ENCODE measurements at regions not wholly inside any gene's neighbourhood (a gene's known extent, or its start where the extent isn't known, plus 50 kb on each side); places are given as distances from the start of the nearest gene placed in this dataset.
"Not testable (repeated sequence)": the region's sequence is repeated elsewhere in the genome, so short reads cannot be mapped to it uniquely, and the experiment has no call there.

DNA sequence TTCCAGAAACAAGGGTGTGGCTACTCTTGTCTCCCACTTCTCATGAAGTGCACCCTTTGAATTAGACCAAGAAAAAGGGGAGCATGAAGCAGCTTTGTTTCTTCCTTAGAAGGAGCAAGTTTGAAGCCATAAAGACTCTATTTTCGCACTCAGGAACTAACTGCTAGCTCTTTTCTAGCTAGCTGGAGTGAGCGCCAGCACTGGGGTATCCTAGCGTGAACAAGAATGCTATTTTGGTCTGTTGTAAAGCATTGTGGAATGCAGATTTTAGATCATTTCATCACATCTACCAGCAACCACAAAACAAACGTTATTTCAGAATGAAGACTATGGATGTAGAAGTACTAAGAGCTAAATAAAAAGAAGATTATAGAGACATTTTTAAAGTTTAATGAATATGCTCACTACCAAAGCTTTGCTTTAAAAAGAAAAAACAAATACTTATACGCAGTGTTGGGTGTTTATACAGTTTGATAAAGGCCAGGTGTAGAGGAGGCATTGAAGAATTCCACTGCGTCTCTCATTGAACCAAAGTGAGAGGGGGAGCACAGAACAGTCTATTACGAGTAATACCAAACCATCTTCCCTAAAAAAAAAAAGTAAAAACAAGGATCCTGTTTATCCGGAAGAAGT lies 63.6 kb upstream of the CDC42EP3 start:
- H3K4me2 ChIP-seq (ENCODE audit: low read length); H3F3A ChIP-seq (ENCODE audit: insufficient read depth, low read length, poor library complexity, severe bottlenecking); H4K20me1 ChIP-seq (ENCODE audit: insufficient read depth); H3K36me3 ChIP-seq (ENCODE audit: insufficient read depth, low read length); H2AFZ ChIP-seq (ENCODE audit: low read depth, low read length); H3K27ac ChIP-seq (ENCODE audit: low read length); H3K4me3 ChIP-seq (ENCODE audit: low read length); H3K9me3 ChIP-seq (ENCODE audit: low read length); H3K79me2 ChIP-seq (replicated peaks; ENCODE audit: insufficient read depth, low read length); H3K9ac ChIP-seq (ENCODE audit: low read length); H3K27me3 ChIP-seq (ENCODE audit: insufficient read depth, low read depth, low read length); H3K9me2 ChIP-seq (ENCODE audit: insufficient read depth, low read length): not testable (repeated sequence)

DNA sequence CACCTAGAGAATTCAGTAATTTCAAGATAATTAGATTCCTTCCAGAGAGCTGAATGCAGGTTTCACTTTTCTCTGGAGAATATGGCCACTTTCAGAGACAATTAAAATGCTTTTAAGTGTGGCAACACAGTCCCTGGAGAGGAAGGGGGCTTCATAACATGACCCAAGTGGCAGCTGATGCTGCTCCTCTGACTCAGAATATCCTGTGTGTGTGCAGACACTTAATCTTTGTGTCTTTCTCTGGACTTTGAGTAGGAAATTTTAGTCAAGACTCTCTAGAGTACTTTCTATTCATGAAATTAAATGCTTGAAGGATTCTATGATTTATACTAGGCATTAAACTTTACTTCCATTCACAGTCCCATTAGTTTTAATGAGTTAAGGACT lies 64.1 kb upstream of the CDC42EP3 start:
- not testable (repeated sequence) for H3K9ac ChIP-seq (ENCODE audit: low read length); H3K9me3 ChIP-seq (ENCODE audit: low read length); H3K27me3 ChIP-seq (ENCODE audit: insufficient read depth, low read depth, low read length); H3K4me3 ChIP-seq (ENCODE audit: low read length); H3K9me2 ChIP-seq (ENCODE audit: insufficient read depth, low read length); H3K27ac ChIP-seq (ENCODE audit: low read length); H3K4me2 ChIP-seq (ENCODE audit: low read length); H3F3A ChIP-seq (ENCODE audit: insufficient read depth, low read length, poor library complexity, severe bottlenecking); H3K79me2 ChIP-seq (replicated peaks; ENCODE audit: insufficient read depth, low read length); H4K20me1 ChIP-seq (ENCODE audit: insufficient read depth); H3K36me3 ChIP-seq (ENCODE audit: insufficient read depth, low read length); H2AFZ ChIP-seq (ENCODE audit: low read depth, low read length)

DNA sequence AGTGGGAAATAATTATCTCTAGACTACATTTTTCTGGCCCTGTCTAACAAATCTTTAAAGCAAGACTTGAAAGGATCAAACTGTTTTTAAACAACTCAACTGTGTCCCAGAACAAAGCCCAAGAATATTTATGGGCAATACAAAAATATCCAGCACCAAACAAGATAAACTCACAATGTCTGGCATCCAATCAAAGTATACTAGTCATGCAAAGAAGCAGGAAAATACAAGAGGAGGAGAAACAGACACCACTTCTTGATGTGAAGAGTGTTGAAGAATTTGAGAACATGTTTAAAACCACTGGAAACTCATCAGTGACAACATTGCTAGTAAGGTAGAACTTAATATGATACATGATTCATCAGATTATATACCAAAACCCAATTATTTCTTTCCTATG lies 66.1 kb upstream of the CDC42EP3 start:
- Histone ChIP-seq H3K4me2 (ENCODE audit: low read length) (no peak overlapping the region), H3K27ac (ENCODE audit: low read length) (no peak overlapping the region), H3K27me3 (ENCODE audit: insufficient read depth, low read depth, low read length) (no peaks in the 10 kb centered on the region), H3K79me2 (replicated peaks; ENCODE audit: insufficient read depth, low read length) (no peaks in the 10 kb centered on the region), H3K9me3 (ENCODE audit: low read length) (no peaks in the 10 kb centered on the region), H3K9ac (ENCODE audit: low read length) (no peak overlapping the region), H3K4me3 (ENCODE audit: low read length) (no peak overlapping the region), H3K36me3 (ENCODE audit: insufficient read depth, low read length) (no peaks in the 10 kb centered on the region), H3K9me2 (ENCODE audit: insufficient read depth, low read length) (no peaks in the 10 kb centered on the region), H3F3A (ENCODE audit: insufficient read depth, low read length, poor library complexity, severe bottlenecking) (no peaks in the 10 kb centered on the region), H4K20me1 (ENCODE audit: insufficient read depth) (no peaks in the 10 kb centered on the region), H2AFZ (ENCODE audit: low read depth, low read length) (no peak overlapping the region)
- TF ChIP-seq, protein P1, sequence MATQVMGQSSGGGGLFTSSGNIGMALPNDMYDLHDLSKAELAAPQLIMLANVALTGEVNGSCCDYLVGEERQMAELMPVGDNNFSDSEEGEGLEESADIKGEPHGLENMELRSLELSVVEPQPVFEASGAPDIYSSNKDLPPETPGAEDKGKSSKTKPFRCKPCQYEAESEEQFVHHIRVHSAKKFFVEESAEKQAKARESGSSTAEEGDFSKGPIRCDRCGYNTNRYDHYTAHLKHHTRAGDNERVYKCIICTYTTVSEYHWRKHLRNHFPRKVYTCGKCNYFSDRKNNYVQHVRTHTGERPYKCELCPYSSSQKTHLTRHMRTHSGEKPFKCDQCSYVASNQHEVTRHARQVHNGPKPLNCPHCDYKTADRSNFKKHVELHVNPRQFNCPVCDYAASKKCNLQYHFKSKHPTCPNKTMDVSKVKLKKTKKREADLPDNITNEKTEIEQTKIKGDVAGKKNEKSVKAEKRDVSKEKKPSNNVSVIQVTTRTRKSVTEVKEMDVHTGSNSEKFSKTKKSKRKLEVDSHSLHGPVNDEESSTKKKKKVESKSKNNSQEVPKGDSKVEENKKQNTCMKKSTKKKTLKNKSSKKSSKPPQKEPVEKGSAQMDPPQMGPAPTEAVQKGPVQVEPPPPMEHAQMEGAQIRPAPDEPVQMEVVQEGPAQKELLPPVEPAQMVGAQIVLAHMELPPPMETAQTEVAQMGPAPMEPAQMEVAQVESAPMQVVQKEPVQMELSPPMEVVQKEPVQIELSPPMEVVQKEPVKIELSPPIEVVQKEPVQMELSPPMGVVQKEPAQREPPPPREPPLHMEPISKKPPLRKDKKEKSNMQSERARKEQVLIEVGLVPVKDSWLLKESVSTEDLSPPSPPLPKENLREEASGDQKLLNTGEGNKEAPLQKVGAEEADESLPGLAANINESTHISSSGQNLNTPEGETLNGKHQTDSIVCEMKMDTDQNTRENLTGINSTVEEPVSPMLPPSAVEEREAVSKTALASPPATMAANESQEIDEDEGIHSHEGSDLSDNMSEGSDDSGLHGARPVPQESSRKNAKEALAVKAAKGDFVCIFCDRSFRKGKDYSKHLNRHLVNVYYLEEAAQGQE (IDR thresholded peaks at IDR 0.05; ENCODE audit: borderline replicate concordance) = no peak
- TF ChIP-seq, protein P2, sequence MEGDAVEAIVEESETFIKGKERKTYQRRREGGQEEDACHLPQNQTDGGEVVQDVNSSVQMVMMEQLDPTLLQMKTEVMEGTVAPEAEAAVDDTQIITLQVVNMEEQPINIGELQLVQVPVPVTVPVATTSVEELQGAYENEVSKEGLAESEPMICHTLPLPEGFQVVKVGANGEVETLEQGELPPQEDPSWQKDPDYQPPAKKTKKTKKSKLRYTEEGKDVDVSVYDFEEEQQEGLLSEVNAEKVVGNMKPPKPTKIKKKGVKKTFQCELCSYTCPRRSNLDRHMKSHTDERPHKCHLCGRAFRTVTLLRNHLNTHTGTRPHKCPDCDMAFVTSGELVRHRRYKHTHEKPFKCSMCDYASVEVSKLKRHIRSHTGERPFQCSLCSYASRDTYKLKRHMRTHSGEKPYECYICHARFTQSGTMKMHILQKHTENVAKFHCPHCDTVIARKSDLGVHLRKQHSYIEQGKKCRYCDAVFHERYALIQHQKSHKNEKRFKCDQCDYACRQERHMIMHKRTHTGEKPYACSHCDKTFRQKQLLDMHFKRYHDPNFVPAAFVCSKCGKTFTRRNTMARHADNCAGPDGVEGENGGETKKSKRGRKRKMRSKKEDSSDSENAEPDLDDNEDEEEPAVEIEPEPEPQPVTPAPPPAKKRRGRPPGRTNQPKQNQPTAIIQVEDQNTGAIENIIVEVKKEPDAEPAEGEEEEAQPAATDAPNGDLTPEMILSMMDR (IDR thresholded peaks at IDR 0.05; ENCODE audit: poor library complexity, severe bottlenecking) = no peak
- TF ChIP-seq EP300 (conservative IDR thresholded peaks at IDR 0.05; ENCODE audit: poor library complexity, severe bottlenecking) = no peak
- no peak for TF ChIP-seq MXI1 (conservative IDR thresholded peaks at IDR 0.05; ENCODE audit: poor library complexity, severe bottlenecking)
- TF ChIP-seq TAF1 (IDR thresholded peaks at IDR 0.05; ENCODE audit: low read depth) = no peak
- TF ChIP-seq EZH2 (IDR thresholded peaks at IDR 0.05; ENCODE audit: borderline replicate concordance, insufficient read depth, low read length, poor library complexity, severe bottlenecking) = no peak

All from neural cell (in vitro differentiated cells).